HepG2 (cell line): ENCODE measurements at regions not wholly inside any gene's neighbourhood (a gene's known extent, or its start where the extent isn't known, plus 50 kb on each side); places are given as distances from the start of the nearest gene placed in this dataset.
"Not testable (repeated sequence)": the region's sequence is repeated elsewhere in the genome, so short reads cannot be mapped to it uniquely, and the experiment has no call there.

ENCODE experiments used
- ATAC-seq: fragments of 200-7000 bp; cut with Tn5 transposase; 3 replicates; pipeline ENCODE4 v1.9.1; 2020; ENCODE audit warnings: mild to moderate bottlenecking, moderate library complexity
- BruUV-seq: library from RNA; stranded (reverse); fragments of 400-500 nt; replicated peaks from 2 replicates; lab custom pipeline; 2021; lab: Mats Ljungman, UMichigan
- CTCF ChIA-PET: fragments of 300-600 bp; formaldehyde crosslinking; extraction: SDS; loops from one replicate; lab custom pipeline; 2021; ENCODE audit warnings: low total read pairs, inconsistent platforms, low intra/inter-chr PET ratio; lab: Yijun Ruan, JAX
- POLR2A ChIA-PET: fragments of 350-600 bp; sonication (Branson Sonifier 250); formaldehyde crosslinking; loops from one replicate; lab custom pipeline; 2020; ENCODE audit warnings: antibody characterized with exemption, inconsistent platforms; lab: Yijun Ruan, JAX
- DNase-seq: peaks from one replicate; pipeline ENCODE4 v3.0.0-alpha.2; 2015; ENCODE audit warnings: low spot score
- FAIRE-seq: peaks from 3 replicates; lab custom pipeline; 2011; peaks lifted over from hg19 to GRCh38; lab: Jason Lieb, UNC
- H2AFZ ChIP-seq: one replicate; pipeline ENCODE4 v1.6.1; 2011; ENCODE audit warnings: low read length, inconsistent platforms
- H3K27ac ChIP-seq: fragments of 300-600 bp; 3 replicates; pipeline ENCODE4 v1.8.0; 2011; ENCODE audit warnings: mixed run types, mild to moderate bottlenecking, mixed read lengths, low read length, inconsistent platforms; ENCODE audit not compliant: insufficient read depth; ENCODE audit errors: extremely low read length
- H3K27me3 ChIP-seq, 2 experiments: fragments of 200-600 bp in 1 of 2; 2 replicates in 1 of 2; 3 replicates in 1 of 2; pipeline versions ENCODE4 v1.6.0 to v1.8.0; 2011; ENCODE audit warnings: low read length in 2 of 2, mild to moderate bottlenecking in 2 of 2, moderate library complexity in 2 of 2, inconsistent platforms in 1 of 2; ENCODE audit not compliant: insufficient read depth in 2 of 2, control insufficient read depth in 1 of 2
- H3K36me3 ChIP-seq, 2 experiments: fragments of 200-600 bp in 1 of 2; replicated peaks in 1 of 2; 2 replicates in 1 of 2; 3 replicates in 1 of 2; pipeline versions ENCODE4 v1.5.1 to v1.8.0; 2011; ENCODE audit warnings: low read length in 2 of 2, inconsistent platforms in 1 of 2; ENCODE audit not compliant: insufficient read depth in 2 of 2, control insufficient read depth in 1 of 2
- H3K4me1 ChIP-seq: 2 replicates; pipeline ENCODE4 v1.5.1; 2012; ENCODE audit warnings: low read length, inconsistent platforms; ENCODE audit not compliant: insufficient read depth
- H3K4me2 ChIP-seq: 2 replicates; pipeline ENCODE4 v1.6.0; 2011; ENCODE audit warnings: low read depth, low read length, inconsistent platforms
- H3K4me3 ChIP-seq, 3 experiments: fragments of 200-600 bp in 1 of 3; sonication (generic), shearing (Covaris generic) in 1 of 3; replicated peaks in 1 of 3; 2 replicates each; pipeline ENCODE4 v1.5.1; 2011 to 2016; ENCODE audit warnings: low read length in 3 of 3, inconsistent platforms in 2 of 3, low read depth in 2 of 3, mild to moderate bottlenecking in 2 of 3, control low read depth in 1 of 3, mixed read lengths in 1 of 3; ENCODE audit not compliant: insufficient read depth in 1 of 3
- H3K79me2 ChIP-seq: one replicate; pipeline ENCODE4 v1.6.1; 2011; ENCODE audit warnings: low read length, inconsistent platforms; ENCODE audit not compliant: insufficient read depth
- H3K9ac ChIP-seq: 2 replicates; pipeline ENCODE4 v1.6.0; 2011; ENCODE audit warnings: mild to moderate bottlenecking, low read depth, low read length, inconsistent platforms; ENCODE audit not compliant: insufficient read depth
- H3K9me3 ChIP-seq: 2 replicates; pipeline ENCODE4 v1.5.1; 2012; ENCODE audit warnings: mild to moderate bottlenecking, low read length
- H4K20me1 ChIP-seq: 2 replicates; pipeline ENCODE4 v1.6.0; 2011; ENCODE audit warnings: inconsistent platforms, mild to moderate bottlenecking, low read length, moderate library complexity; ENCODE audit not compliant: insufficient read depth
- ATRX ChIP-seq: sonication (generic); formaldehyde crosslinking; IDR thresholded peaks from 2 replicates; pipeline ENCODE4 v1.4.0; 2020; ENCODE audit warnings: missing genetic modification reagents, borderline replicate concordance
- EEA1 ChIP-seq: sonication (generic); formaldehyde crosslinking; IDR thresholded peaks from 2 replicates; pipeline ENCODE4 v1.5.1; 2020; ENCODE audit warnings: mild to moderate bottlenecking, missing genetic modification reagents, borderline replicate concordance
- KAT8 ChIP-seq: IDR thresholded peaks from 2 replicates; pipeline ENCODE4 v1.6.1; 2016; ENCODE audit warnings: missing genetic modification reagents, missing compliant biosample characterization
- SRF ChIP-seq: IDR thresholded peaks from 2 replicates; pipeline ENCODE4 v1.6.1; 2011; ENCODE audit warnings: mild to moderate bottlenecking, low read depth, low read length, moderate library complexity
- ZBTB1 ChIP-seq: sonication (generic); formaldehyde crosslinking; IDR thresholded peaks from 2 replicates; pipeline ENCODE4 v1.4.0; 2020; ENCODE audit warnings: missing genetic modification reagents, borderline replicate concordance
- ZNF550 ChIP-seq: sonication (generic); formaldehyde crosslinking; IDR thresholded peaks from 2 replicates; pipeline ENCODE4 v1.4.0; 2020; ENCODE audit warnings: mild to moderate bottlenecking, missing genetic modification reagents, borderline replicate concordance
- ZNF709 ChIP-seq: sonication (generic); formaldehyde crosslinking; IDR thresholded peaks from 2 replicates; pipeline ENCODE4 v1.5.0; 2020; ENCODE audit warnings: mild to moderate bottlenecking, missing genetic modification reagents
- WGBS: methylation state at CpG from one replicate; pipeline ENCODE4 v1.1.6; 2017; ENCODE audit warnings: low lambda C conversion rate; 5-methylcytosine and 5-hydroxymethylcytosine counted together
- in situ Hi-C: cut with HindIII; loops from 2 replicates; pipeline ENCODE4 v1.10.0; 2017; ENCODE audit warnings: low pct_unique_long_range_greater_than_20kb; ENCODE audit not compliant: extremely low pct_ligation_motif_present
- intact Hi-C: fragments of 100-400 bp; cut with micrococcal nuclease; formaldehyde crosslinking; loops from one replicate; pipeline ENCODE4 v1.10.0; 2022; ENCODE audit not compliant: unreplicated experiment
- TF ChIP-seq, protein P1 (sequence below): IDR thresholded peaks from 2 replicates; pipeline ENCODE4 v1.6.1; 2016; ENCODE audit warnings: low read depth, control low read depth
- TF ChIP-seq, protein P2 (sequence below): sonication (generic); formaldehyde crosslinking; IDR thresholded peaks from 2 replicates; pipeline ENCODE4 v1.4.0; 2020; ENCODE audit warnings: low read depth, missing genetic modification reagents

- TF ChIP-seq SRF (no peak), KAT8 (CRISPR knock-in tag) (no peak), EEA1 (CRISPR knock-in tag) (no peak), ZNF550 (CRISPR knock-in tag) (no peak)
- TF ChIP-seq, protein P1, sequence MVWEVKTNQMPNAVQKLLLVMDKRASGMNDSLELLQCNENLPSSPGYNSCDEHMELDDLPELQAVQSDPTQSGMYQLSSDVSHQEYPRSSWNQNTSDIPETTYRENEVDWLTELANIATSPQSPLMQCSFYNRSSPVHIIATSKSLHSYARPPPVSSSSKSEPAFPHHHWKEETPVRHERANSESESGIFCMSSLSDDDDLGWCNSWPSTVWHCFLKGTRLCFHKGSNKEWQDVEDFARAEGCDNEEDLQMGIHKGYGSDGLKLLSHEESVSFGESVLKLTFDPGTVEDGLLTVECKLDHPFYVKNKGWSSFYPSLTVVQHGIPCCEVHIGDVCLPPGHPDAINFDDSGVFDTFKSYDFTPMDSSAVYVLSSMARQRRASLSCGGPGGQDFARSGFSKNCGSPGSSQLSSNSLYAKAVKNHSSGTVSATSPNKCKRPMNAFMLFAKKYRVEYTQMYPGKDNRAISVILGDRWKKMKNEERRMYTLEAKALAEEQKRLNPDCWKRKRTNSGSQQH: no peak
Observed at GRCh38 chr1:181930187-181930586, 131.3 kb downstream of the ZNF648 start (continued).

GRCh38 chr1:181926697-181927096 is 134.8 kb downstream of the ZNF648 start:
- H3K4me1 ChIP-seq: no peaks in the 10 kb centered on the region
- TF ChIP-seq ZNF709 (CRISPR knock-in tag): no peak
- TF ChIP-seq, protein P2, sequence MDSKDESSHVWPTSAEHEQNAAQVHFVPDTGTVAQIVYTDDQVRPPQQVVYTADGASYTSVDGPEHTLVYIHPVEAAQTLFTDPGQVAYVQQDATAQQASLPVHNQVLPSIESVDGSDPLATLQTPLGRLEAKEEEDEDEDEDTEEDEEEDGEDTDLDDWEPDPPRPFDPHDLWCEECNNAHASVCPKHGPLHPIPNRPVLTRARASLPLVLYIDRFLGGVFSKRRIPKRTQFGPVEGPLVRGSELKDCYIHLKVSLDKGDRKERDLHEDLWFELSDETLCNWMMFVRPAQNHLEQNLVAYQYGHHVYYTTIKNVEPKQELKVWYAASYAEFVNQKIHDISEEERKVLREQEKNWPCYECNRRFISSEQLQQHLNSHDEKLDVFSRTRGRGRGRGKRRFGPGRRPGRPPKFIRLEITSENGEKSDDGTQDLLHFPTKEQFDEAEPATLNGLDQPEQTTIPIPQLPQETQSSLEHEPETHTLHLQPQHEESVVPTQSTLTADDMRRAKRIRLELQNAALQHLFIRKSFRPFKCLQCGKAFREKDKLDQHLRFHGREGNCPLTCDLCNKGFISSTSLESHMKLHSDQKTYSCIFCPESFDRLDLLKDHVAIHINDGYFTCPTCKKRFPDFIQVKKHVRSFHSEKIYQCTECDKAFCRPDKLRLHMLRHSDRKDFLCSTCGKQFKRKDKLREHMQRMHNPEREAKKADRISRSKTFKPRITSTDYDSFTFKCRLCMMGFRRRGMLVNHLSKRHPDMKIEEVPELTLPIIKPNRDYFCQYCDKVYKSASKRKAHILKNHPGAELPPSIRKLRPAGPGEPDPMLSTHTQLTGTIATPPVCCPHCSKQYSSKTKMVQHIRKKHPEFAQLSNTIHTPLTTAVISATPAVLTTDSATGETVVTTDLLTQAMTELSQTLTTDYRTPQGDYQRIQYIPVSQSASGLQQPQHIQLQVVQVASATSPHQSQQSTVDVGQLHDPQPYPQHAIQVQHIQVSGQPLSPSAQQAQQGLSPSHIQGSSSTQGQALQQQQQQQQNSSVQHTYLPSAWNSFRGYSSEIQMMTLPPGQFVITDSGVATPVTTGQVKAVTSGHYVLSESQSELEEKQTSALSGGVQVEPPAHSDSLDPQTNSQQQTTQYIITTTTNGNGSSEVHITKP (CRISPR knock-in tag): no peak
- TF ChIP-seq ZBTB1 (CRISPR knock-in tag): no peak
- TF ChIP-seq ATRX (CRISPR knock-in tag): no peak
- TF ChIP-seq, all 625 proteins: peak for 0
- intact Hi-C loops (no loop called here), in situ Hi-C loops (no loop called here)
- no peak for FAIRE-seq
- no peak for ATAC-seq
- Histone ChIP-seq H3K36me3 (no peaks in the 10 kb centered on the region), H3K79me2 (no peaks in the 10 kb centered on the region), H2AFZ (no peak overlapping the region), H3K9ac (no peak overlapping the region), H3K9me3 (no peaks in the 10 kb centered on the region), H3K27ac (no peak overlapping the region), H3K27me3 (no peaks in the 10 kb centered on the region; a peak in 1 of 5 replicates), H3K4me3 (no peak overlapping the region), H4K20me1 (no peaks in the 10 kb centered on the region), H3K4me2 (no peak overlapping the region)
- no peak for DNase-seq
- CTCF ChIA-PET: no interaction called here
- POLR2A ChIA-PET: no interaction called here
- no TSS peak for BruUV-seq

- WGBS: 3% methylated on average over 2 of the region's 2 CpGs
- H4K20me1 ChIP-seq, FAIRE-seq, intact Hi-C loops, H3K27me3 ChIP-seq, H3K9ac ChIP-seq, H3K9me3 ChIP-seq, H3K79me2 ChIP-seq, DNase-seq, H3K4me3 ChIP-seq, BruUV-seq, in situ Hi-C loops, H2AFZ ChIP-seq, H3K4me2 ChIP-seq, CTCF ChIA-PET, POLR2A ChIA-PET, H3K4me1 ChIP-seq, H3K27ac ChIP-seq, H3K36me3 ChIP-seq, ATAC-seq: not testable (repeated sequence)
Observed at GRCh38 chr1:181924034-181924433, 137.5 kb downstream of the ZNF648 start.
